Activated B cell treated with CpG ODN at 0.5 μM for 24 hours (primary cell): ENCODE measurements at regions not wholly inside any gene's neighbourhood (a gene's known extent, or its start where the extent isn't known, plus 50 kb on each side); places are given as distances from the start of the nearest gene placed in this dataset.

Experiments used
- ATAC-seq: fragments of 200-7000 bp; cut with Tn5 transposase; one replicate; pipeline ENCODE4 v1.10.0; 2021; ENCODE audit warnings: low read depth, mild to moderate bottlenecking, moderate library complexity
- CTCF ChIA-PET: fragments of 350-600 bp; sonication (Branson Sonifier 250); formaldehyde crosslinking; loops from one replicate; lab custom pipeline; 2021; ENCODE audit warnings: antibody characterized with exemption; lab: Charles Lee
- POLR2A ChIA-PET: fragments of 350-600 bp; sonication (Branson Sonifier 250); formaldehyde crosslinking; loops from one replicate; lab custom pipeline; 2021; ENCODE audit warnings: antibody characterized with exemption; lab: Charles Lee
- DNase-seq: peaks from one replicate; pipeline ENCODE4 v3.0.0; 2022
- H3K27ac Mint-ChIP-seq: one replicate; pipeline ENCODE4 v1.8.0; 2020; ENCODE audit warnings: mixed read lengths
- H3K27me3 Mint-ChIP-seq: one replicate; pipeline ENCODE4 v1.8.0; 2021; ENCODE audit warnings: mixed read lengths
- H3K36me3 Mint-ChIP-seq: one replicate; pipeline ENCODE4 v1.8.0; 2021; ENCODE audit warnings: low read depth, mixed read lengths
- H3K4me1 Mint-ChIP-seq: one replicate; pipeline ENCODE4 v1.8.0; 2021; ENCODE audit warnings: mixed read lengths
- H3K4me3 Mint-ChIP-seq: one replicate; pipeline ENCODE4 v1.8.0; 2020; ENCODE audit warnings: mild to moderate bottlenecking, mixed read lengths
- H3K9me3 Mint-ChIP-seq: one replicate; pipeline ENCODE4 v1.8.0; 2020; ENCODE audit warnings: mixed read lengths
- CTCF ChIP-seq: fragments of 200-600 bp; IDR thresholded peaks from one replicate; pipeline ENCODE4 v1.8.0; 2022; ENCODE audit warnings: antibody characterized with exemption, mild to moderate bottlenecking
- intact Hi-C: fragments of 100-400 bp; cut with micrococcal nuclease; formaldehyde crosslinking; loops from one replicate; pipeline ENCODE4 v1.15.1; 2024

DNA sequence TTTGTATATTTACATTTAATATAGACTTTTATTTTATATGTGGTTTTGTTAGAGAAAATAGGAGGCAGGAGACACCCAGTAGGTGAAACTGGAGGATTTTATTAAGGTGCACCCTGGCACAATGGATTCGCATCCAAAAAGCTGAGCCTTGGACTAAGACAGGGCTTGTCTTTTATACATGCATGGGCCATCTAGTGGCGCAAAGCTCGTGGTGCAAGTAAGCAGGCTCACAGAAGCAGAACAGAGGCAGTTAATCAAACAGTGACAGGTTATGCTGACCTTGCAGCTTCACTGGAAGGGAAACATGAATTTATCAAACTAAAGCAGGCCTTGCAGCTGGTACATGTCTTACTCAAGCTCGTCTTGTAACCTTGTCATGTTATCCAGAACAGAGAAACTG is 58.8 kb upstream of the ZNF681 start:
- DNase-seq (no peak), ATAC-seq (no peak)
- Mint-ChIP-seq H3K9me3 (peaks cover 19% of the 10 kb centered on the region), H3K36me3 (no peaks in the 10 kb centered on the region), H3K4me3 (no peak overlapping the region), H3K27ac (no peak overlapping the region), H3K4me1 (no peaks in the 10 kb centered on the region), H3K27me3 (no peaks in the 10 kb centered on the region)
- intact Hi-C loops, result no loop called here
- no peak for TF ChIP-seq CTCF
- ChIA-PET POLR2A (no interaction called here), CTCF (interaction anchor here (0.5 to 0.7 kb wide), 2 partner anchors 59 to 1611 kb away, joined by 3 to 4 read pairs; partner anchors contain the start of gene ZNF681)

GRCh38 chr19:23810496-23810895 is 51.8 kb upstream of the ZNF681 start:
- no peaks in the 10 kb centered on the region for H3K4me1 Mint-ChIP-seq
- no peaks in the 10 kb centered on the region for H3K9me3 Mint-ChIP-seq
- TF ChIP-seq CTCF, result no peak
- ChIA-PET CTCF (no interaction called here), POLR2A (no interaction called here)
- H3K4me3 Mint-ChIP-seq, result no peak overlapping the region
- H3K27ac Mint-ChIP-seq, result no peak overlapping the region
- no peak for ATAC-seq
- no peak for DNase-seq
- intact Hi-C loops, result no loop called here
- H3K36me3 Mint-ChIP-seq, result peaks cover 16% of the 10 kb centered on the region
- H3K27me3 Mint-ChIP-seq, result no peaks in the 10 kb centered on the region
